ENCODE measurements at regions not wholly inside any gene's neighbourhood (a gene's known extent, or its start where the extent isn't known, plus 50 kb on each side); places are given as distances from the start of the nearest gene placed in this dataset.

GRCh38 chr9:90948156-90948555 is 146.5 kb downstream of the SYK start:
- DNase-seq (ENCODE audit: low spot score) = no peak
- FAIRE-seq = no peak

GRCh38 chr9:90950600-90950999 is 149.0 kb downstream of the SYK start:
- DNase-seq (ENCODE audit: low spot score) (no peak), FAIRE-seq (no peak)

- DNase-seq (ENCODE audit: low spot score) (no peak), FAIRE-seq (no peak)
Observed at GRCh38 chr9:90953200-90953599, 151.6 kb downstream of the SYK start.

GRCh38 chr9:90953805-90954204 is 152.2 kb downstream of the SYK start:
- FAIRE-seq = no peak

GRCh38 chr9:90956026-90956810 is 154.6 kb downstream of the SYK start:
- no peak for DNase-seq (ENCODE audit: low spot score)

More at GRCh38 chr9:90953805-90954204, 152.2 kb downstream of the SYK start:
- no peak for DNase-seq (ENCODE audit: low spot score)

GRCh38 chr9:90958328-90958727 is 156.7 kb downstream of the SYK start:
- no peak for FAIRE-seq
- no peak for DNase-seq (ENCODE audit: low spot score)

More at GRCh38 chr9:90956026-90956810, 154.6 kb downstream of the SYK start:
- FAIRE-seq = no peak

- FAIRE-seq (no peak), DNase-seq (ENCODE audit: low spot score) (no peak)
Observed at GRCh38 chr9:90960941-90961340, 159.3 kb downstream of the SYK start.

- DNase-seq (ENCODE audit: low spot score) (no peak), FAIRE-seq (no peak)
Observed at GRCh38 chr9:90961375-90961774, 159.8 kb downstream of the SYK start.

GRCh38 chr9:90964101-90965020 is 162.7 kb downstream of the SYK start:
- FAIRE-seq (no peak), DNase-seq (ENCODE audit: low spot score) (no peak)

- no peak for DNase-seq (ENCODE audit: low spot score)
- FAIRE-seq = no peak
Observed at GRCh38 chr9:90965226-90966030, 163.8 kb downstream of the SYK start.

GRCh38 chr9:90966031-90966290 is 164.3 kb downstream of the SYK start:
- FAIRE-seq (no peak), DNase-seq (ENCODE audit: low spot score) (no peak)

- FAIRE-seq = no peak
- no peak for DNase-seq (ENCODE audit: low spot score)
Observed at GRCh38 chr9:90966480-90967144, 165.0 kb downstream of the SYK start.

- DNase-seq (ENCODE audit: low spot score) = no peak
- no peak for FAIRE-seq
Observed at GRCh38 chr9:90967145-90967538, 165.5 kb downstream of the SYK start.

- DNase-seq (ENCODE audit: low spot score) (no peak), FAIRE-seq (no peak)
Observed at GRCh38 chr9:90969021-90969675, 167.5 kb downstream of the SYK start.

- no peak for FAIRE-seq
- no peak for DNase-seq (ENCODE audit: low spot score)
Observed at GRCh38 chr9:90970608-90971007, 169.0 kb downstream of the SYK start.

- no peak for FAIRE-seq
- no peak for DNase-seq (ENCODE audit: low spot score)
Observed at GRCh38 chr9:90972057-90972456, 170.4 kb downstream of the SYK start.

- FAIRE-seq (no peak), DNase-seq (ENCODE audit: low spot score) (no peak)
Observed at GRCh38 chr9:90974016-90974415, 172.4 kb downstream of the SYK start.

- FAIRE-seq = no peak
- DNase-seq (ENCODE audit: low spot score) = no peak
Observed at GRCh38 chr9:90974643-90975245, 173.1 kb downstream of the SYK start.

GRCh38 chr9:90975781-90976538 is 174.3 kb downstream of the SYK start:
- FAIRE-seq (no peak), DNase-seq (ENCODE audit: low spot score) (no peak)

GRCh38 chr9:90979138-90979551 is 177.5 kb downstream of the SYK start:
- peak; percentile 50 for FAIRE-seq
- peak; percentile 66 for DNase-seq (ENCODE audit: low spot score)

All from RCC 7860 (cell line).